AG09309 (cell line): ENCODE measurements at regions not wholly inside any gene's neighbourhood (a gene's known extent, or its start where the extent isn't known, plus 50 kb on each side); places are given as distances from the start of the nearest gene placed in this dataset.
A peak's percentile ranks its signal among the peaks of the same experiment; 100 is the strongest.

ENCODE experiments used
- DNase-seq: peaks from one replicate; pipeline ENCODE4 v3.0.0-alpha.2; 2010; ENCODE audit warnings: low read depth
- H3K4me3 ChIP-seq: 2 replicates; pipeline ENCODE4 v1.5.1; 2011; ENCODE audit warnings: mild to moderate bottlenecking, low read depth, low read length, moderate library complexity; ENCODE audit not compliant: control insufficient read depth
- CTCF ChIP-seq: IDR thresholded peaks from 2 replicates; pipeline ENCODE4 v1.5.1; 2011; ENCODE audit warnings: mild to moderate bottlenecking, low read depth, low read length, inconsistent platforms; ENCODE audit not compliant: insufficient read depth, control insufficient read depth; ENCODE audit errors: missing control alignments

- DNase-seq: no peak
- TF ChIP-seq CTCF: no peak
- no peak overlapping the region for H3K4me3 ChIP-seq
Observed at GRCh38 chr12:3336606-3337311, 154.2 kb upstream of the PRMT8 start.

- no peak for DNase-seq
- no peak for TF ChIP-seq CTCF
- no peak overlapping the region for H3K4me3 ChIP-seq
Observed at GRCh38 chr12:3337944-3338343, 153.1 kb upstream of the PRMT8 start.

- DNase-seq: no peak
- no peak overlapping the region for H3K4me3 ChIP-seq
- TF ChIP-seq CTCF: no peak
Observed at GRCh38 chr12:3339221-3339620, 151.8 kb upstream of the PRMT8 start.

- DNase-seq: no peak
- TF ChIP-seq CTCF: no peak
- no peak overlapping the region for H3K4me3 ChIP-seq
Observed at GRCh38 chr12:3341594-3341993, 149.4 kb upstream of the PRMT8 start.

- no peak overlapping the region for H3K4me3 ChIP-seq
- DNase-seq: no peak
- peak; percentile 55 for TF ChIP-seq CTCF
Observed at GRCh38 chr12:3342051-3342450, 149.0 kb upstream of the PRMT8 start.

GRCh38 chr12:3348055-3348454, 142.9 kb upstream of the PRMT8 start:
- no peak overlapping the region for H3K4me3 ChIP-seq
- DNase-seq: no peak
- no peak for TF ChIP-seq CTCF
